GM12878 (cell line): ENCODE measurements at regions not wholly inside any gene's neighbourhood (a gene's known extent, or its start where the extent isn't known, plus 50 kb on each side); places are given as distances from the start of the nearest gene placed in this dataset.

ENCODE experiments used
- ATAC-seq: fragments of 200-7000 bp; cut with Tn5 transposase; 3 replicates; pipeline ENCODE4 v1.9.1; 2020; ENCODE audit warnings: mild to moderate bottlenecking, moderate library complexity
- BruUV-seq: library from RNA; stranded (reverse); fragments of 400-500 nt; replicated peaks from 2 replicates; lab custom pipeline; 2021; lab: Mats Ljungman, UMichigan
- CTCF ChIA-PET: fragments of 300-600 bp; sonication (Branson Sonifier 250); formaldehyde crosslinking; extraction: SDS; loops from one replicate; lab custom pipeline; 2021; ENCODE audit warnings: inconsistent platforms; lab: Yijun Ruan, JAX
- POLR2A ChIA-PET: fragments of 350-600 bp; formaldehyde crosslinking; extraction: SDS; loops from one replicate; lab custom pipeline; 2021; ENCODE audit warnings: inconsistent platforms; lab: Charles Lee
- RAD21 ChIA-PET: fragments of 300-600 bp; sonication (Branson Sonifier 250); formaldehyde crosslinking; loops from one replicate; lab custom pipeline; 2023; ENCODE audit warnings: antibody characterized with exemption; ENCODE audit not compliant: unreplicated experiment; lab: Charles Lee
- SMC1A ChIA-PET: fragments of 300-600 bp; sonication (Branson Sonifier 250); formaldehyde crosslinking; loops from one replicate; lab custom pipeline; 2023; ENCODE audit not compliant: unreplicated experiment, uncharacterized antibody; lab: Charles Lee
- DNase-seq: peaks from one replicate; pipeline ENCODE4 v3.0.0-alpha.2; 2011; ENCODE audit warnings: low read depth, low spot score
- FAIRE-seq: peaks from 3 replicates; lab custom pipeline; 2011; peaks lifted over from hg19 to GRCh38; lab: Jason Lieb, UNC
- H2AFZ ChIP-seq: 2 replicates; pipeline ENCODE4 v1.6.0; 2011; ENCODE audit warnings: low read depth, low read length, control low read depth; ENCODE audit not compliant: control insufficient read depth
- H3K27ac ChIP-seq: 2 replicates; pipeline ENCODE4 v1.5.1; 2011; ENCODE audit warnings: control low read depth; ENCODE audit not compliant: control insufficient read depth, insufficient read depth
- H3K27me3 ChIP-seq, 2 experiments: replicated peaks in 1 of 2; 2 replicates each; pipeline versions ENCODE4 v1.6.0 to v1.6.1; 2011; ENCODE audit warnings: low read length in 1 of 2; ENCODE audit not compliant: control insufficient read depth in 2 of 2, insufficient read depth in 2 of 2
- H3K36me3 ChIP-seq, 2 experiments: 2 replicates each; pipeline ENCODE4 v1.5.1; 2011; ENCODE audit warnings: low read length in 1 of 2; ENCODE audit not compliant: control insufficient read depth in 2 of 2, insufficient read depth in 2 of 2
- H3K4me1 ChIP-seq: 2 replicates; pipeline ENCODE4 v1.6.1; 2011; ENCODE audit warnings: mild to moderate bottlenecking, low read length, moderate library complexity, mixed read lengths; ENCODE audit not compliant: control insufficient read depth, insufficient read depth
- H3K4me2 ChIP-seq: 2 replicates; pipeline ENCODE4 v1.6.0; 2011; ENCODE audit warnings: control low read depth; ENCODE audit not compliant: control insufficient read depth, insufficient read depth
- H3K4me3 ChIP-seq: fragments of 200-600 bp; sonication (generic); 2 replicates; pipeline ENCODE4 v1.5.1; 2016
- H3K79me2 ChIP-seq: 2 replicates; pipeline ENCODE4 v1.6.0; 2011; ENCODE audit warnings: low read length; ENCODE audit not compliant: control insufficient read depth, insufficient read depth
- H3K9ac ChIP-seq: 2 replicates; pipeline ENCODE4 v1.8.0; 2011; ENCODE audit warnings: low read length, control low read depth, mixed read lengths; ENCODE audit not compliant: control insufficient read depth, insufficient read depth
- H3K9me3 ChIP-seq: replicated peaks from 3 replicates; pipeline ENCODE4 v1.5.1; 2011; ENCODE audit warnings: mild to moderate bottlenecking, low read length; ENCODE audit not compliant: control insufficient read depth, insufficient read depth
- H4K20me1 ChIP-seq: 2 replicates; pipeline ENCODE4 v1.6.0; 2011; ENCODE audit not compliant: control insufficient read depth, insufficient read depth
- MXI1 ChIP-seq: fragments of 150-350 bp; IDR thresholded peaks from 2 replicates; pipeline ENCODE4 v1.6.1; 2011; ENCODE audit warnings: low read depth, mild to moderate bottlenecking, inconsistent platforms, low read length, improper control_type of control experiment
- POLR2A ChIP-seq: IDR thresholded peaks from 2 replicates; pipeline ENCODE4 v1.6.1; 2011; ENCODE audit warnings: low read depth, mild to moderate bottlenecking, low read length
- SMARCA5 ChIP-seq: fragments of 450-650 bp; IDR thresholded peaks from 2 replicates; pipeline ENCODE4 v1.6.1; 2017; ENCODE audit warnings: mild to moderate bottlenecking
- ZSCAN29 ChIP-seq: fragments of 450-650 bp; IDR thresholded peaks from 2 replicates; pipeline ENCODE4 v1.6.1; 2017; ENCODE audit warnings: mild to moderate bottlenecking, moderate library complexity
- WGBS: methylation state at CpG from one replicate; pipeline ENCODE4 v1.1.6; 2016; ENCODE audit warnings: low lambda C conversion rate; ENCODE audit not compliant: insufficient replicate concordance, insufficient coverage; ENCODE audit errors: missing lambda C conversion rate; 5-methylcytosine and 5-hydroxymethylcytosine counted together
- in situ Hi-C: fragments of 300-500 bp; cut with MboI; formaldehyde crosslinking; loops from 9 replicates; pipeline ENCODE4 v1.14.3; 2018; ENCODE audit warnings: mixed read lengths
- intact Hi-C: fragments of 100-400 bp; cut with micrococcal nuclease; formaldehyde crosslinking; loops from one replicate; pipeline ENCODE4 v1.14.2; 2022; ENCODE audit not compliant: unreplicated experiment
- TF ChIP-seq, protein P1 (sequence below): fragments of 450-650 bp; IDR thresholded peaks from 2 replicates; pipeline ENCODE4 v1.6.1; 2014; ENCODE audit warnings: mild to moderate bottlenecking
- TF ChIP-seq, protein P2 (sequence below), 3 experiments: IDR thresholded peaks in 2 of 3; conservative IDR thresholded peaks in 1 of 3; 2 replicates each; pipeline ENCODE4 v1.5.1; 2011; ENCODE audit warnings: low read depth in 3 of 3, low read length in 3 of 3, mild to moderate bottlenecking in 3 of 3, control low read depth in 2 of 3, moderate library complexity in 2 of 3, inconsistent platforms in 1 of 3, mixed read lengths in 1 of 3; ENCODE audit not compliant: control insufficient read depth in 2 of 3, insufficient read depth in 1 of 3; ENCODE audit errors: extremely low read depth in 1 of 3
- TF ChIP-seq, protein P3 (sequence below): fragments of 150-350 bp; IDR thresholded peaks from 2 replicates; pipeline ENCODE4 v1.6.1; 2016; ENCODE audit warnings: low read depth, low read length

DNA sequence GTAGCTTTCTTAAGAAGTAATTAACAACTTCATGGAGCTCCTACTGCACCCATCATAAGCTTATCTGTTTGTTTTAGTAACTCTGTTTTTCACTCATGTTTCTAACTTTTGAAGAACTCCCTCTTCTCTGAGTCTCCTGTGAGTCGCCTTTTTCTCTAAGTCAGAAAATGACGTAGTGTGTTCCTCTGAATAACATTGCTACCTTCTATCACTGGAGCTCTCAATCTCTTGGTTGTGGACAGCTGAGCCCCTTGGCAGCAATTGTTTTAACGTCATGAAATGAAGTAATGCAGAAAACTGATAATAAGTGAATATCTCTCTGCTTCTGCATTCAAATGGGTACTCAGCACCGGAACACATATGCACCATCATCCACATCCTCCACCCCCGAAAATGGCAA lies 433.3 kb upstream of the SALL3 start (continued):
- TF ChIP-seq, protein P1, sequence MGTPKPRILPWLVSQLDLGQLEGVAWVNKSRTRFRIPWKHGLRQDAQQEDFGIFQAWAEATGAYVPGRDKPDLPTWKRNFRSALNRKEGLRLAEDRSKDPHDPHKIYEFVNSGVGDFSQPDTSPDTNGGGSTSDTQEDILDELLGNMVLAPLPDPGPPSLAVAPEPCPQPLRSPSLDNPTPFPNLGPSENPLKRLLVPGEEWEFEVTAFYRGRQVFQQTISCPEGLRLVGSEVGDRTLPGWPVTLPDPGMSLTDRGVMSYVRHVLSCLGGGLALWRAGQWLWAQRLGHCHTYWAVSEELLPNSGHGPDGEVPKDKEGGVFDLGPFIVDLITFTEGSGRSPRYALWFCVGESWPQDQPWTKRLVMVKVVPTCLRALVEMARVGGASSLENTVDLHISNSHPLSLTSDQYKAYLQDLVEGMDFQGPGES: no peak
- TF ChIP-seq, protein P2, sequence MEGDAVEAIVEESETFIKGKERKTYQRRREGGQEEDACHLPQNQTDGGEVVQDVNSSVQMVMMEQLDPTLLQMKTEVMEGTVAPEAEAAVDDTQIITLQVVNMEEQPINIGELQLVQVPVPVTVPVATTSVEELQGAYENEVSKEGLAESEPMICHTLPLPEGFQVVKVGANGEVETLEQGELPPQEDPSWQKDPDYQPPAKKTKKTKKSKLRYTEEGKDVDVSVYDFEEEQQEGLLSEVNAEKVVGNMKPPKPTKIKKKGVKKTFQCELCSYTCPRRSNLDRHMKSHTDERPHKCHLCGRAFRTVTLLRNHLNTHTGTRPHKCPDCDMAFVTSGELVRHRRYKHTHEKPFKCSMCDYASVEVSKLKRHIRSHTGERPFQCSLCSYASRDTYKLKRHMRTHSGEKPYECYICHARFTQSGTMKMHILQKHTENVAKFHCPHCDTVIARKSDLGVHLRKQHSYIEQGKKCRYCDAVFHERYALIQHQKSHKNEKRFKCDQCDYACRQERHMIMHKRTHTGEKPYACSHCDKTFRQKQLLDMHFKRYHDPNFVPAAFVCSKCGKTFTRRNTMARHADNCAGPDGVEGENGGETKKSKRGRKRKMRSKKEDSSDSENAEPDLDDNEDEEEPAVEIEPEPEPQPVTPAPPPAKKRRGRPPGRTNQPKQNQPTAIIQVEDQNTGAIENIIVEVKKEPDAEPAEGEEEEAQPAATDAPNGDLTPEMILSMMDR (IDR thresholded peaks at IDR 0.05 in 2 of 3, conservative IDR thresholded peaks at IDR 0.05 in 1 of 3; ENCODE audit: control insufficient read depth in 2 of 3, extremely low read depth in 1 of 3, insufficient read depth in 1 of 3, low read depth in 3 of 3, low read length in 3 of 3): no peak

GRCh38 chr18:78547817-78548216 lies 431.8 kb upstream of the SALL3 start:
- ATAC-seq (no peak), DNase-seq (no peak), FAIRE-seq (no peak)
- ChIA-PET SMC1A (no interaction called here), POLR2A (no interaction called here), CTCF (no interaction called here), RAD21 (no interaction called here)
- H2AFZ ChIP-seq: no peak overlapping the region
- BruUV-seq: no TSS peak
- no peak overlapping the region for H3K4me3 ChIP-seq
- TF ChIP-seq MXI1 (no peak), ZSCAN29 (no peak), POLR2A (no peak), SMARCA5 (no peak)
- TF ChIP-seq, protein P3, sequence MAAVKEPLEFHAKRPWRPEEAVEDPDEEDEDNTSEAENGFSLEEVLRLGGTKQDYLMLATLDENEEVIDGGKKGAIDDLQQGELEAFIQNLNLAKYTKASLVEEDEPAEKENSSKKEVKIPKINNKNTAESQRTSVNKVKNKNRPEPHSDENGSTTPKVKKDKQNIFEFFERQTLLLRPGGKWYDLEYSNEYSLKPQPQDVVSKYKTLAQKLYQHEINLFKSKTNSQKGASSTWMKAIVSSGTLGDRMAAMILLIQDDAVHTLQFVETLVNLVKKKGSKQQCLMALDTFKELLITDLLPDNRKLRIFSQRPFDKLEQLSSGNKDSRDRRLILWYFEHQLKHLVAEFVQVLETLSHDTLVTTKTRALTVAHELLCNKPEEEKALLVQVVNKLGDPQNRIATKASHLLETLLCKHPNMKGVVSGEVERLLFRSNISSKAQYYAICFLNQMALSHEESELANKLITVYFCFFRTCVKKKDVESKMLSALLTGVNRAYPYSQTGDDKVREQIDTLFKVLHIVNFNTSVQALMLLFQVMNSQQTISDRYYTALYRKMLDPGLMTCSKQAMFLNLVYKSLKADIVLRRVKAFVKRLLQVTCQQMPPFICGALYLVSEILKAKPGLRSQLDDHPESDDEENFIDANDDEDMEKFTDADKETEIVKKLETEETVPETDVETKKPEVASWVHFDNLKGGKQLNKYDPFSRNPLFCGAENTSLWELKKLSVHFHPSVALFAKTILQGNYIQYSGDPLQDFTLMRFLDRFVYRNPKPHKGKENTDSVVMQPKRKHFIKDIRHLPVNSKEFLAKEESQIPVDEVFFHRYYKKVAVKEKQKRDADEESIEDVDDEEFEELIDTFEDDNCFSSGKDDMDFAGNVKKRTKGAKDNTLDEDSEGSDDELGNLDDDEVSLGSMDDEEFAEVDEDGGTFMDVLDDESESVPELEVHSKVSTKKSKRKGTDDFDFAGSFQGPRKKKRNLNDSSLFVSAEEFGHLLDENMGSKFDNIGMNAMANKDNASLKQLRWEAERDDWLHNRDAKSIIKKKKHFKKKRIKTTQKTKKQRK: no peak
- in situ Hi-C loops: loop anchor here (25.0 kb wide), 1 partner anchor 414 kb away; no protein-coding TSS in a partner anchor
- intact Hi-C loops: no loop called here
- no peak overlapping the region for H3K4me2 ChIP-seq
- H3K27me3 ChIP-seq: no peaks in the 10 kb centered on the region
- no peaks in the 10 kb centered on the region for H4K20me1 ChIP-seq
- WGBS: 57% methylated on average over 18 of the region's 19 CpGs
- peaks cover 4% of the 10 kb centered on the region; the same call in 1 of the 3 replicates for H3K9me3 ChIP-seq
- no peaks in the 10 kb centered on the region for H3K79me2 ChIP-seq
- H3K27ac ChIP-seq: no peak overlapping the region
- no peak overlapping the region for H3K9ac ChIP-seq
- no peaks in the 10 kb centered on the region for H3K4me1 ChIP-seq
- no peaks in the 10 kb centered on the region for H3K36me3 ChIP-seq
